Activated T-cell treated with anti-CD3 and anti-CD28 coated beads, Interleukin-2, amount 50 U/mL, for 72 hours (primary cell): ENCODE measurements at regions not wholly inside any gene's neighbourhood (a gene's known extent, or its start where the extent isn't known, plus 50 kb on each side); places are given as distances from the start of the nearest gene placed in this dataset.

Experiments used
- ATAC-seq, 2 donors: fragments of 150-1000 bp; cut with Tn5 transposase; replicated peaks in 1 of 2; 2 replicates each; pipeline ENCODE4 v1.10.0; 2021; ENCODE audit warnings: moderate library complexity in 2 of 2, mild to moderate bottlenecking in 1 of 2
- DNase-seq, 2 donors: peaks; one replicate each; pipeline ENCODE4 v3.0.0; 2021 to 2022; ENCODE audit warnings: mixed read lengths in 1 of 2
- H3K27ac Mint-ChIP-seq: one replicate; pipeline ENCODE4 v1.8.0; 2022; ENCODE audit warnings: mild to moderate bottlenecking, moderate library complexity, mixed read lengths
- H3K27me3 Mint-ChIP-seq: one replicate; pipeline ENCODE4 v1.8.0; 2022; ENCODE audit warnings: low read depth, mixed read lengths
- H3K36me3 Mint-ChIP-seq, 2 donors: one replicate each; pipeline ENCODE4 v1.8.0; 2022; ENCODE audit warnings: mixed read lengths in 2 of 2, mild to moderate bottlenecking in 1 of 2; ENCODE audit not compliant: insufficient read depth in 2 of 2
- H3K4me1 Mint-ChIP-seq: one replicate; pipeline ENCODE4 v1.8.0; 2022; ENCODE audit warnings: low read depth, mixed read lengths
- H3K4me3 Mint-ChIP-seq, 2 donors: one replicate each; pipeline ENCODE4 v1.8.0; 2022; ENCODE audit warnings: mild to moderate bottlenecking in 2 of 2, mixed read lengths in 2 of 2, moderate library complexity in 2 of 2
- H3K9me3 Mint-ChIP-seq, 2 donors: one replicate each; pipeline ENCODE4 v1.8.0; 2022; ENCODE audit warnings: mixed read lengths in 2 of 2

GRCh38 chr6:103177791-103178190 lies 1681.9 kb downstream of the HACE1 start:
- Mint-ChIP-seq H3K4me1 (no peaks in the 10 kb centered on the region), H3K36me3 (no peaks in the 10 kb centered on the region), H3K27ac (no peak overlapping the region), H3K27me3 (no peaks in the 10 kb centered on the region), H3K9me3 (peaks cover 1 to 8% of the 10 kb centered on the region in 2 donors), H3K4me3 (no peak overlapping the region)
- ATAC-seq: no peak
- DNase-seq: no peak

GRCh38 chr6:103175056-103175455 lies 1684.7 kb downstream of the HACE1 start:
- H3K36me3 Mint-ChIP-seq: no peaks in the 10 kb centered on the region
- no peak overlapping the region for H3K4me3 Mint-ChIP-seq
- H3K27ac Mint-ChIP-seq: no peak overlapping the region
- H3K9me3 Mint-ChIP-seq: peaks cover 1 to 8% of the 10 kb centered on the region in 2 donors
- DNase-seq: no peak
- ATAC-seq: no peak
- H3K27me3 Mint-ChIP-seq: no peaks in the 10 kb centered on the region
- no peaks in the 10 kb centered on the region for H3K4me1 Mint-ChIP-seq

- no peaks in the 10 kb centered on the region for H3K4me1 Mint-ChIP-seq
- H3K4me3 Mint-ChIP-seq: no peak overlapping the region
- ATAC-seq: no peak
- no peak overlapping the region for H3K27ac Mint-ChIP-seq
- no peaks in the 10 kb centered on the region for H3K36me3 Mint-ChIP-seq
- no peak for DNase-seq
- no peaks in the 10 kb centered on the region for H3K27me3 Mint-ChIP-seq
- H3K9me3 Mint-ChIP-seq: peaks cover 5 to 6% of the 10 kb centered on the region in 2 donors
Measured at GRCh38 chr6:103167345-103168071, 1692.2 kb downstream of the HACE1 start.

- ATAC-seq (no peak), DNase-seq (no peak)
- H3K4me1 Mint-ChIP-seq: no peaks in the 10 kb centered on the region
- no peak overlapping the region for H3K27ac Mint-ChIP-seq
- no peaks in the 10 kb centered on the region for H3K27me3 Mint-ChIP-seq
- H3K36me3 Mint-ChIP-seq: no peaks in the 10 kb centered on the region
- H3K4me3 Mint-ChIP-seq: no peak overlapping the region
- H3K9me3 Mint-ChIP-seq: no peaks in the 10 kb centered on the region
Measured at GRCh38 chr6:103154779-103155572, 1704.7 kb downstream of the HACE1 start.

- ATAC-seq (no peak), DNase-seq (no peak)
- no peaks in the 10 kb centered on the region for H3K9me3 Mint-ChIP-seq
- no peaks in the 10 kb centered on the region for H3K4me1 Mint-ChIP-seq
- no peak overlapping the region for H3K4me3 Mint-ChIP-seq
- H3K27ac Mint-ChIP-seq: no peak overlapping the region
- no peaks in the 10 kb centered on the region for H3K27me3 Mint-ChIP-seq
- no peaks in the 10 kb centered on the region for H3K36me3 Mint-ChIP-seq
Measured at GRCh38 chr6:103153016-103153415, 1706.7 kb downstream of the HACE1 start.

GRCh38 chr6:103142902-103143301 lies 1716.8 kb downstream of the HACE1 start:
- Mint-ChIP-seq H3K27me3 (no peaks in the 10 kb centered on the region), H3K9me3 (no peaks in the 10 kb centered on the region), H3K36me3 (no peaks in the 10 kb centered on the region), H3K4me3 (no peak overlapping the region), H3K27ac (no peak overlapping the region), H3K4me1 (no peaks in the 10 kb centered on the region)
- ATAC-seq (no peak), DNase-seq (no peak)

- H3K36me3 Mint-ChIP-seq: no peaks in the 10 kb centered on the region
- no peaks in the 10 kb centered on the region for H3K4me1 Mint-ChIP-seq
- no peak overlapping the region for H3K27ac Mint-ChIP-seq
- no peaks in the 10 kb centered on the region for H3K27me3 Mint-ChIP-seq
- peaks cover 0 to 5% of the 10 kb centered on the region in 2 donors for H3K9me3 Mint-ChIP-seq
- DNase-seq (no peak), ATAC-seq (no peak)
- H3K4me3 Mint-ChIP-seq: no peak overlapping the region
Measured at GRCh38 chr6:103140308-103141027, 1719.3 kb downstream of the HACE1 start.

- Mint-ChIP-seq H3K27ac (no peak overlapping the region), H3K27me3 (no peaks in the 10 kb centered on the region), H3K36me3 (no peaks in the 10 kb centered on the region), H3K9me3 (peaks cover 0 to 5% of the 10 kb centered on the region in 2 donors), H3K4me3 (no peak overlapping the region), H3K4me1 (no peaks in the 10 kb centered on the region)
- no peak for DNase-seq
- no peak for ATAC-seq
Measured at GRCh38 chr6:103139377-103139776, 1720.3 kb downstream of the HACE1 start.

- no peaks in the 10 kb centered on the region for H3K27me3 Mint-ChIP-seq
- peaks cover 0 to 2% of the 10 kb centered on the region in 2 donors for H3K9me3 Mint-ChIP-seq
- H3K4me3 Mint-ChIP-seq: no peak overlapping the region
- ATAC-seq: no peak
- H3K36me3 Mint-ChIP-seq: no peaks in the 10 kb centered on the region
- H3K27ac Mint-ChIP-seq: no peak overlapping the region
- H3K4me1 Mint-ChIP-seq: no peaks in the 10 kb centered on the region
- DNase-seq: no peak
Measured at GRCh38 chr6:103124471-103124870, 1731.0 kb downstream of the GRIK2 start.

- DNase-seq (peak; percentile 5 to 16), ATAC-seq (no peak)
- no peaks in the 10 kb centered on the region for H3K27me3 Mint-ChIP-seq
Measured at GRCh38 chr6:103122766-103123601, 1729.5 kb downstream of the GRIK2 start.

GRCh38 chr6:103119056-103119455 lies 1725.5 kb downstream of the GRIK2 start:
- no peaks in the 10 kb centered on the region for H3K36me3 Mint-ChIP-seq

More at GRCh38 chr6:103122766-103123601, 1729.5 kb downstream of the GRIK2 start:
- H3K36me3 Mint-ChIP-seq: no peaks in the 10 kb centered on the region
- no peak overlapping the region for H3K4me3 Mint-ChIP-seq
- no peaks in the 10 kb centered on the region for H3K4me1 Mint-ChIP-seq
- peaks cover 0 to 2% of the 10 kb centered on the region in 2 donors for H3K9me3 Mint-ChIP-seq
- no peak overlapping the region for H3K27ac Mint-ChIP-seq

GRCh38 chr6:103114582-103114981 lies 1721.1 kb downstream of the GRIK2 start:
- Mint-ChIP-seq H3K27ac (no peak overlapping the region), H3K27me3 (no peaks in the 10 kb centered on the region), H3K36me3 (no peaks in the 10 kb centered on the region), H3K4me1 (no peaks in the 10 kb centered on the region), H3K4me3 (no peak overlapping the region), H3K9me3 (peaks cover 2 to 6% of the 10 kb centered on the region in 2 donors)
- ATAC-seq: no peak
- DNase-seq: no peak

More at GRCh38 chr6:103119056-103119455, 1725.5 kb downstream of the GRIK2 start:
- no peaks in the 10 kb centered on the region for H3K4me1 Mint-ChIP-seq
- no peak overlapping the region for H3K27ac Mint-ChIP-seq
- H3K4me3 Mint-ChIP-seq: no peak overlapping the region
- ATAC-seq: no peak
- DNase-seq: no peak
- peaks cover 2 to 4% of the 10 kb centered on the region in 2 donors for H3K9me3 Mint-ChIP-seq
- H3K27me3 Mint-ChIP-seq: no peaks in the 10 kb centered on the region
